Gastrocnemius medialis (tissue), 4 donors: ENCODE measurements at regions not wholly inside any gene's neighbourhood (a gene's known extent, or its start where the extent isn't known, plus 50 kb on each side); places are given as distances from the start of the nearest gene placed in this dataset.

Experiments
- POLR2A ChIP-seq, 2 donors: fragments of 450-650 bp; IDR thresholded peaks; one replicate each; pipeline ENCODE4 v1.6.1; 2017; ENCODE audit warnings: antibody characterized with exemption in 2 of 2, mild to moderate bottlenecking in 2 of 2, moderate library complexity in 2 of 2
- TF ChIP-seq, protein P1 (sequence below), 5 experiments: fragments of 450-650 bp in 3 of 5; fragments of 200-600 bp in 2 of 5; sonication (generic) in 2 of 5; IDR thresholded peaks in 4 of 5; conservative IDR thresholded peaks in 1 of 5; 1 replicate in 4 of 5; 2 replicates in 1 of 5; pipeline ENCODE4 v1.5.1; 2016 to 2019; ENCODE audit warnings: antibody characterized with exemption in 5 of 5, mild to moderate bottlenecking in 3 of 5, moderate library complexity in 3 of 5

DNA sequence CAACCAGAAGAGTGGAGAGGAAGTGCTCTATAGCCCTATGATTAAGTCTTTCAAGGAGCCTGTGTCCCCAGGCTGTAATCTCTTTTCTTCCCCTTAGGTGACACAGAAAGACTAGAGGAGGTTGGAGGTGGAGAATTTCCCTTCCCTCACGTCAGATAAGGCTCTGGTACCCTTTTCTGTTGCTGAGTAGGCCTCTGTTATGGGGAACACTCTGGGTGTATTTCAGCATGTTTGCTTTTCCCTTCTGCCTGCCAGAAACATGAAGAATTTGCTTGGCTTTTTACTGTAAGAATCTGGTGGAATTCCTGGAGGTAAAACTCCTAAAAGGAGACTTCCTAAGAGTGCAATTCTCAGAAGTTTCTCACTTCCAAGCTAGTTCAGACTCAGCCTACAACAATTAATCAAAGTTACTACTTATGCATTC lies 58.3 kb downstream of the SIX1 start:
- TF ChIP-seq, protein P1, sequence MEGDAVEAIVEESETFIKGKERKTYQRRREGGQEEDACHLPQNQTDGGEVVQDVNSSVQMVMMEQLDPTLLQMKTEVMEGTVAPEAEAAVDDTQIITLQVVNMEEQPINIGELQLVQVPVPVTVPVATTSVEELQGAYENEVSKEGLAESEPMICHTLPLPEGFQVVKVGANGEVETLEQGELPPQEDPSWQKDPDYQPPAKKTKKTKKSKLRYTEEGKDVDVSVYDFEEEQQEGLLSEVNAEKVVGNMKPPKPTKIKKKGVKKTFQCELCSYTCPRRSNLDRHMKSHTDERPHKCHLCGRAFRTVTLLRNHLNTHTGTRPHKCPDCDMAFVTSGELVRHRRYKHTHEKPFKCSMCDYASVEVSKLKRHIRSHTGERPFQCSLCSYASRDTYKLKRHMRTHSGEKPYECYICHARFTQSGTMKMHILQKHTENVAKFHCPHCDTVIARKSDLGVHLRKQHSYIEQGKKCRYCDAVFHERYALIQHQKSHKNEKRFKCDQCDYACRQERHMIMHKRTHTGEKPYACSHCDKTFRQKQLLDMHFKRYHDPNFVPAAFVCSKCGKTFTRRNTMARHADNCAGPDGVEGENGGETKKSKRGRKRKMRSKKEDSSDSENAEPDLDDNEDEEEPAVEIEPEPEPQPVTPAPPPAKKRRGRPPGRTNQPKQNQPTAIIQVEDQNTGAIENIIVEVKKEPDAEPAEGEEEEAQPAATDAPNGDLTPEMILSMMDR (IDR thresholded peaks at IDR 0.05 in 4 of 5, conservative IDR thresholded peaks at IDR 0.05 in 1 of 5) = no peak
- no peak for TF ChIP-seq POLR2A (IDR thresholded peaks at IDR 0.05)
